Neural progenitor cell (in vitro differentiated cells): ENCODE measurements at regions not wholly inside any gene's neighbourhood (a gene's known extent, or its start where the extent isn't known, plus 50 kb on each side); places are given as distances from the start of the nearest gene placed in this dataset.

Source experiments
- EZH2 ChIP-seq: fragments of 200-600 bp; sonication (generic); IDR thresholded peaks from 2 replicates; pipeline ENCODE4 v1.6.1; 2017; ENCODE audit warnings: antibody characterized with exemption, mild to moderate bottlenecking, moderate library complexity
- EZH2phosphoT487 ChIP-seq: fragments of 200-600 bp; sonication (generic); IDR thresholded peaks from 2 replicates; pipeline ENCODE4 v1.6.1; 2017; ENCODE audit warnings: antibody characterized with exemption
- TF ChIP-seq, protein P1 (sequence below): fragments of 200-600 bp; sonication (generic); IDR thresholded peaks from 2 replicates; pipeline ENCODE4 v1.5.1; 2017; ENCODE audit warnings: antibody characterized with exemption, mild to moderate bottlenecking

DNA sequence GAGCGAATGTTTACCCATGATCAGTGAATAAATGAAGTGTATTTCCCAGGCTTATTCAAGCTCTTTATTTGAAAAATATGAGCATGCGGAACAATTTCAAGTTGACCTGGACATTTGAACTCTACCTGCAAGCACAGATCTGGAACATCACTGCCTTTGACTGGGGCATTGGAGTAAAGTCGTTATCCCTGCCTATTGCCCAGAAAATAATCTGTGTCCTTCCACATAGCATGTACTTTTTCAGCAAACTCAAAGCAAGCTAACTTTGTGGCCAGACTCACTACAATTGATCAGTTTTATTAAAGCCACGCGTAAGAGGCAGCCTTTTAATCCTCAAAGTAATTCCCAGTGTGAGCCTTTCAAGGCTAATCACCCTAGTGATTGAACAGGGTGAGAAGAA is 73.4 kb upstream of the PAK5 start:
- TF ChIP-seq EZH2 (no peak), EZH2phosphoT487 (no peak)
- TF ChIP-seq, protein P1, sequence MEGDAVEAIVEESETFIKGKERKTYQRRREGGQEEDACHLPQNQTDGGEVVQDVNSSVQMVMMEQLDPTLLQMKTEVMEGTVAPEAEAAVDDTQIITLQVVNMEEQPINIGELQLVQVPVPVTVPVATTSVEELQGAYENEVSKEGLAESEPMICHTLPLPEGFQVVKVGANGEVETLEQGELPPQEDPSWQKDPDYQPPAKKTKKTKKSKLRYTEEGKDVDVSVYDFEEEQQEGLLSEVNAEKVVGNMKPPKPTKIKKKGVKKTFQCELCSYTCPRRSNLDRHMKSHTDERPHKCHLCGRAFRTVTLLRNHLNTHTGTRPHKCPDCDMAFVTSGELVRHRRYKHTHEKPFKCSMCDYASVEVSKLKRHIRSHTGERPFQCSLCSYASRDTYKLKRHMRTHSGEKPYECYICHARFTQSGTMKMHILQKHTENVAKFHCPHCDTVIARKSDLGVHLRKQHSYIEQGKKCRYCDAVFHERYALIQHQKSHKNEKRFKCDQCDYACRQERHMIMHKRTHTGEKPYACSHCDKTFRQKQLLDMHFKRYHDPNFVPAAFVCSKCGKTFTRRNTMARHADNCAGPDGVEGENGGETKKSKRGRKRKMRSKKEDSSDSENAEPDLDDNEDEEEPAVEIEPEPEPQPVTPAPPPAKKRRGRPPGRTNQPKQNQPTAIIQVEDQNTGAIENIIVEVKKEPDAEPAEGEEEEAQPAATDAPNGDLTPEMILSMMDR, result no peak
